ENCODE measurements at regions not wholly inside any gene's neighbourhood (a gene's known extent, or its start where the extent isn't known, plus 50 kb on each side); places are given as distances from the start of the nearest gene placed in this dataset.

DNA sequence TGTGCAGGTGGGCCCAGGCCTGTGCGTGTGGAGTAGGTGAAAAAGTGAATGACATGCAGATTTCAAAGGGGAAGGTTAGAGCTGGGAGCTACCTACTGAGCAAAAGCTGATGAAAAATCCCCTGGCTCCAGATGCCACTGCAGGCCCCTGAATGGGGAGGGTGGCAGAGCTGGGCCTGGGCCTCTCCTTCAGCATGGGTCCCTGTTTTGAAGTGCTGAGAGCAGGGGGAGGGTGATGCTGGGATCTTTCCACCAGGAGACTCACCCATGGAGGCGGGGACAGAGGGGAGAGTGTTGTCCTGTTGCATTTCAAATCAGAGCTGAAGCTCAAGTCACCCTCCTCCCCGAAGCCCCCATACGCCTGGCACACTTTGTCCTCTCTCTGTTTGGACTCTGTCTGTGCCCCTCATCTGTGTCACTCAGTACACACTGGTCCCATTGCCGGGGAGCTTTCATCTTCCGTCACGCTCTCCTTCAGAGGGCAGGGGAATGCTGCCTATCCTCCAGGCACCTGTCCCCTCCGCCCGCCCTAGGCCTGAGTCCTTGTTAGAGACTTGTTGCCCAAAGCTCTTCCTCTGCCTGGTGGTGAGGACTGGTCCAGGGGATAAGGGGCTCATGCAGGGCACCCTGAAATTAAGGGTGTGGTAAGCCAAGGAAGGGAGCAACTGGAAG is 206.6 kb downstream of the HAUS1 start:
- in situ Hi-C loops (cut with HindIII; ENCODE audit: low pct_unique_long_range_greater_than_20kb, low sequenced_read_pairs), result no loop called here
- DNase-seq (ENCODE audit: low read depth in 1 of 2, low spot score in 1 of 2), result no peak
- no peak for TF ChIP-seq JUND (IDR thresholded peaks at IDR 0.05; ENCODE audit: low read depth)

DNA sequence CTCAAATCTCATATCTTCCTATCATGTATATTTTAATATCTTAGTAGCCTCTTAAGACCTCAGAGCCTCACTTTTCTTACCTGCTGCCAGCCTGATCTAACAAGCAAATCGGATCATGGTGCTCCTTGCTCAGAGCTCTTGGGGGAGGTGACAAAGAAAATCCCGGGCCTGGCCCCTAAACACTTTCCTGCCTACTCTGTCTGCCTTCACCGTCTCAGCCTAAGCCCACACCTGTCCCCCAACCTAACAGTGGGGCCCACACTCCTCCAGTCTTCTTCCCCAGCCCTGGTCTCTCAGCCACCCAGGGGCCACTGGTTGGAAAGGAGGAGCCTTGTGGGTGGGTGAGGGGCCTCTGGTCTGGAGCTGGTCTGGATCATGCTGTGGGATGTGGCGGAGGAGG is 207.3 kb downstream of the HAUS1 start:
- in situ Hi-C loops (cut with HindIII; ENCODE audit: low pct_unique_long_range_greater_than_20kb, low sequenced_read_pairs), result no loop called here
- no peak for TF ChIP-seq JUND (IDR thresholded peaks at IDR 0.05; ENCODE audit: low read depth)
- no peak for DNase-seq (ENCODE audit: low read depth in 1 of 2, low spot score in 1 of 2)

DNA sequence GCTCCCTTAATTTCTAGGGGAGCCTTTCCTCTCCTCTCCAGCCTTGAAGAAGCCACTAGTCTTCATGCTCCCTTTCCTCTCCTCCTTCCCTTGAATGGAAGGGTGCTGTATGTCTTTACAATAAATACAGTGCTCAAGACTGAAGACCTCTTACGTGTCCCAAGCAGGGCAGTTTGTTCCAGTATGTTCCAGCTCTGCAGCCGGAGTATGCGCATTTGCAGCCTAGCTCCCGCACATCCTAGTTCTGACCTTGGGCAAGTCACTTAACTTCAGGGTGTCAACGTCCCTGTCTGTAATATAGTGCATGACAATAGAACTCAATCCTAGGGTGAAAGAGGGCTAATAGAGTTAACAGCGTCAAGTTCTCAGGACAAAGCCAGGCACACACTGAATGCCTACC is 208.0 kb downstream of the HAUS1 start:
- in situ Hi-C loops (cut with HindIII; ENCODE audit: low pct_unique_long_range_greater_than_20kb, low sequenced_read_pairs), result no loop called here
- DNase-seq (ENCODE audit: low read depth in 1 of 2, low spot score in 1 of 2), result no peak
- TF ChIP-seq JUND (IDR thresholded peaks at IDR 0.05; ENCODE audit: low read depth), result no peak

DNA sequence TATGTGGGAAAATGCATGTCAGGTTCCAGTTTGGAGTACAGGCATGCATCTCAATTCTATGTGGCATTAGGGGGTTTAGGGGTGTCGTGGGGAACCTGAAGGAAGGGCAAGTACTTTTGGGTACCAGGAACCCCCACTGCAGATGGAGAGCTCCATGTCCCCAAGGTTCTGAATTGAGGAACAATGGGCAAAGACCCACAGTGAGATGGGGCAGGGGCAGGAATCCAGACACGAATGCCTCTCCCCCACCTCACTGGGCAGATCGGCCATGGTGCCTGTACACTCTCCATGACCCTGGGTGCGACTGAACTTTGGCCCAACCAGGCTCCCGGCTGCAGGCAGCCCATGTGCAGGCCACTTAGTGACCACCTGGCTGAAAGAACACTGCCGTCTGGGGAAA is 209.3 kb downstream of the HAUS1 start:
- no peak for DNase-seq (ENCODE audit: low read depth in 1 of 2, low spot score in 1 of 2)
- in situ Hi-C loops (cut with HindIII; ENCODE audit: low pct_unique_long_range_greater_than_20kb, low sequenced_read_pairs), result no loop called here
- TF ChIP-seq JUND (IDR thresholded peaks at IDR 0.05; ENCODE audit: low read depth), result no peak

DNA sequence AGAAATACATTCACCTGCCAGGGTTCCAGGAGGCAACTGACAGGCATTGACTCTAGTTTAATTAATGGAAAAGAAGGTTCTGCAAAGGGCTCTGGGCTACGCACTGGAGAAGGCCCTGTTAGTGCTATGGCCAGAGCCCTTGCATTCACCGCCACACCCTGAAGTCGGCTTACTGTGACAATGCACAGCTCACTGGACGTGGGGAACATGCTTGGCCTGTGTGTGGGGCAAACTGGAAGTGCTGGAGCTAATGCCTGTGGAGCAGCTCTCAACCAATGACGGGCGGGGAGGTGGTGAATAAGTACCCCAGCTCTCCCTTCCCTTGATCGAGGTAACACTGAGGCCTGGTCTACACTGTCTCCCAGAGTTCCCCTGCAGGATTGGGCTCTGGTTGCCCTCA is 209.8 kb downstream of the HAUS1 start:
- no peak for TF ChIP-seq JUND (IDR thresholded peaks at IDR 0.05; ENCODE audit: low read depth)
- no peak for DNase-seq (ENCODE audit: low read depth in 1 of 2, low spot score in 1 of 2)
- in situ Hi-C loops (cut with HindIII; ENCODE audit: low pct_unique_long_range_greater_than_20kb, low sequenced_read_pairs), result no loop called here

DNA sequence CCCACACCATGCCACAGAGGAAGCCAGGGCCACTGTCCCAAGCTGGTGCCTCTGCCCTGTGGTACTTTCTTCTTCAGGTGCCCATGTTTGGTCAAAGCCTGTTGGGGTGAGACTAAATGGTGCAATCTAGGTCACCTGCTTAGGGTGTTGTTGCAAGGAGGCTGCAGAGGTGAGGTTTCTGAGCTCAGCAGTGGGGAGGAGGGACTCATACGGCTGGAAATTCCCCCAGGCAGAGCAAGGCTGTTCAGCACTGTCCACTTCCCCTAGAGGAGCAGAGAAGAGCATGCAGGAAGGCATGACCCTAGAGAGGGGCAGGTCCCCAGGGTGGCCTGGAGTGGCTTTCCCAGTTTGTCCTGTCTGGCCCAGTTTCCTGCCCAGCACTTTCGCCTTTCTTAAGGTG is 211.0 kb downstream of the HAUS1 start:
- TF ChIP-seq JUND (IDR thresholded peaks at IDR 0.05; ENCODE audit: low read depth), result no peak
- DNase-seq (ENCODE audit: low read depth in 1 of 2, low spot score in 1 of 2), result peak in 1 of 2 experiments; percentile 4
- in situ Hi-C loops (cut with HindIII; ENCODE audit: low pct_unique_long_range_greater_than_20kb, low sequenced_read_pairs), result no loop called here

DNA sequence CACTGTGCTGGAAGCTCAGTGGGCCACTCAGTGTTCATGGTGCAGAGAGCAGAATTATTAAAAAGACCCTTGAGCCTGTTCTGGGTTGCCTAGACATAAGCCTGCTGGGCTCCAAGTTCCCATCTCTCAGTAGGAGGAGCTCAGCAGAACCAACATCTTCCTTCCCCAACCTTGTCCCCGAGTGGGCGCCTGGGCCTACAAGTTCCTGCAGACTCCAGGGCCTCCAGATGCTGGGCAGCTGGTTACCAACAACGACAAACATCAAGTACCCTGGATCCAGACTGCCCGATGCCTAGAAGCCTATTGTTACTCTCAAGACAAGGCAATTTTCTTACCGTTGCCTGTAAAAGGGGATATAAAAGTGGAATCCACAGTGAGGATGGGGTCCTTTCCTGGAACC is 214.2 kb downstream of the HAUS1 start:
- in situ Hi-C loops (cut with HindIII; ENCODE audit: low pct_unique_long_range_greater_than_20kb, low sequenced_read_pairs), result no loop called here
- no peak for TF ChIP-seq JUND (IDR thresholded peaks at IDR 0.05; ENCODE audit: low read depth)
- no peak for DNase-seq (ENCODE audit: low read depth in 1 of 2, low spot score in 1 of 2)

DNA sequence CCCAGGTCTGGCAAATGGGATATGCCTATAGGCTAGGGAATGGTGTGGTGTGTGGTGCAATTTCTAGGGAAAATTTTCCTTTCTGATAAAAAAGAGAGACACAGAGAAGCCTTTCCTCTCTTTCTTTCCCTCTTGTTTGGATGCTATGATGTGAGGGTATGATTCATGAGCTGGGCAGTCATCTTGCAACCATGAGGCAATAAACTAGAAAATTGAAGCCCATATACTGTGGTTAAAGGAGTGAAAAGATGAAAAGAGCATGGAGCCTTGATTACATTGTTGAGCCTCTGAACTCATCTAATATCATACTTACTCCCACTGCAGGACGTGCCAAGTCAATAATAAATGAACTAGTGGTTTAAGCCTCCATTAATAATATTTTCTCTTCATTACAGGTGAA is 215.6 kb downstream of the HAUS1 start:
- no peak for DNase-seq (ENCODE audit: low read depth in 1 of 2, low spot score in 1 of 2)
- in situ Hi-C loops (cut with HindIII; ENCODE audit: low pct_unique_long_range_greater_than_20kb, low sequenced_read_pairs), result no loop called here
- no peak for TF ChIP-seq JUND (IDR thresholded peaks at IDR 0.05; ENCODE audit: low read depth)

DNA sequence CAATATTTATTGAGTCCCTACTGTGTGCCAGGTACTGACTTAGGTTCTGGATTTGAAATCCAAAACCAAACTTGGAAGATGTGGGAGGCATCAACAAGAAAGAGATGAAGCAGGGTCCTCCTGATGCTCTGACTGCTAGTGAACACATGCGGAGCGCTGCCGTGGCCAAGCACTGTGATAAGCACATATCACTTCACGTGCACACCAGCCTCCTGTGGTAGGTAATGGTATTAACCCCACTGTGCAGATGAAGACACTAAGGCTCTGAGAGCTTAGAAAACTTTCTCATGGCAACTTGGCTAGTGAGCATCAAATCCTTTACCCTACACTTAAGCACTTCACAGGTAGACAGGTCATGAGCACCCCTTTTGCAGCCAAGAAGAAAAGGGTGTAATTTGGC is 216.1 kb downstream of the HAUS1 start:
- DNase-seq (ENCODE audit: low read depth in 1 of 2, low spot score in 1 of 2), result no peak
- no peak for TF ChIP-seq JUND (IDR thresholded peaks at IDR 0.05; ENCODE audit: low read depth)
- in situ Hi-C loops (cut with HindIII; ENCODE audit: low pct_unique_long_range_greater_than_20kb, low sequenced_read_pairs), result no loop called here

DNA sequence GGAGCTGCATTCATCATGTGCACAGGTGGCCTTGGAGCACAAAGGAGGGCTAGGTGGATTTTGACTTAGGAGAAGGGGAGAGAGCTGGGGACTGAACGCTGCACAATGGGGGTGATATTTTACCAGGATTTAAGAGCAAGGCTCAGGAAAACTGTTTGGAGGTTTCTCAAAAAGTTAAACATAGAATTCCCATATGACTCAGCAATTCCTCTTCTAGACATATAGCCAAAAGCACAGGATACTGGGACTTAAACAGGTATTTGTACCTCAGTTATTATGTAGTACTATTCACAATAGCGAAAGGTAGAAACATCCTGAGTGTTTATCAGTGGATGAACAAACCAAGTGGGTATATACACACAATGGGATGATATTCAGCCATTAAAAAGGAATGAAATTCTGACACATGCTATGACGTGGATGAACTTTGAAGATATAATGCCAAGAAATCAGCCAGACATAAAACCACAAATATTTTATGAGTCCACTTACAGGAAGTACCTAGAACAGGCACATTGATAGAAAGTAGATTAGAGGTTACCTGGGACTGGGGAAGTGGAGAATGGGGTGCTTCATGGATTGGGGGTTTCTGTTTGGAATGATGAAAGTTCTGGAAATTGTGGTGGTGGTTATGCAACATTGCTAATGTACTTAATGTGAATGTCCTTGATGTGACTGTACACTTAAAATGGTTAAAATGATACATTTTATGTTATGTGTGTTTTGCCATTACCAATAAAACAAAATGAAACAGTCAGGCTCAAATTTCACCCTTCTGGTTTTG is 216.9 kb downstream of the HAUS1 start:
- in situ Hi-C loops (cut with HindIII; ENCODE audit: low pct_unique_long_range_greater_than_20kb, low sequenced_read_pairs), result no loop called here
- DNase-seq (ENCODE audit: low read depth in 1 of 2, low spot score in 1 of 2), result no peak
- no peak for TF ChIP-seq JUND (IDR thresholded peaks at IDR 0.05; ENCODE audit: low read depth)

DNA sequence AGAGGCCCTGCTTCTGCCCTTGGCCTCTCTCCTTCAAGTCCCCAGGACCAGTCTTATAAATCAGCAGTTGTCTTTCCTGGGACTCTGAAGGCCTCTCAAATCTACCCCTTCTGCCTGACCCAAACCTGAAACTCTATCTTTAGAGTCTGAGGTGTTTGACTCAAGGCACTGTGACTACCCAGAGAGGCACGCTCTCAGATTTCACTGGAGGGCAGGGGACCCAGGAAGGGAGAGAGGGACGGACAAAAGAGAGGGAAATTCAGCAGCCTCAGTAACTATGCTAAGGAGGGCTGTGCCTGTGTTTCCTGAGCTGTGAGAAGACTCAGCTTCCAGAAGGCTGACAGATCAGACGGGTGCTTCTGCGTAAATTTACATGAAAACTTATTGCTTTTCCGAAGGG is 217.8 kb downstream of the HAUS1 start:
- TF ChIP-seq JUND (IDR thresholded peaks at IDR 0.05; ENCODE audit: low read depth), result no peak
- no peak for DNase-seq (ENCODE audit: low read depth in 1 of 2, low spot score in 1 of 2)
- in situ Hi-C loops (cut with HindIII; ENCODE audit: low pct_unique_long_range_greater_than_20kb, low sequenced_read_pairs), result no loop called here

DNA sequence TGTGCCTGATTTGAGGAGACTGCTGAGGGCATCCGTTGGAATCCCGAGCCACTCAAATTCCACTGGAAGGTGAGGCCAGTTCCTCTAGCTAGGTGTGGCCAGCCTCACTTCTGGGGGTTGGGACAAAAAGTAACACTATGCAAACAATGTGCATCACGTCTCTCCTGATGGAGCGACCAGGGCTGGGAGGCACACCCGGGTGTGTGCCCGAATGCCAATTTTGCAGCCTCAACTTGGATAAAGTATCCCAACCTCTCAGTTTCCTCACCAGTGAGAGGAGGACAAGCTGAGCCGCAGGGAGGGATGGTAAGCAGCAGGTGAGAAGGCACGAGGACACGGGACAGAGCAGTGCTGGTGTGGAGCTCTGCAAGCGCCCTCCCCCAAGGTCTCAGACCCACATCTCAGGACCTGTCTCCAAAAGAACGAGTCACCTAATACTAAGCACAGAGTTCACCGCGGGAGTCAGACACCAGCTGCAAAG is 218.3 kb downstream of the HAUS1 start:
- in situ Hi-C loops (cut with HindIII; ENCODE audit: low pct_unique_long_range_greater_than_20kb, low sequenced_read_pairs), result no loop called here
- DNase-seq (ENCODE audit: low read depth in 1 of 2, low spot score in 1 of 2), result no peak
- no peak for TF ChIP-seq JUND (IDR thresholded peaks at IDR 0.05; ENCODE audit: low read depth)

DNA sequence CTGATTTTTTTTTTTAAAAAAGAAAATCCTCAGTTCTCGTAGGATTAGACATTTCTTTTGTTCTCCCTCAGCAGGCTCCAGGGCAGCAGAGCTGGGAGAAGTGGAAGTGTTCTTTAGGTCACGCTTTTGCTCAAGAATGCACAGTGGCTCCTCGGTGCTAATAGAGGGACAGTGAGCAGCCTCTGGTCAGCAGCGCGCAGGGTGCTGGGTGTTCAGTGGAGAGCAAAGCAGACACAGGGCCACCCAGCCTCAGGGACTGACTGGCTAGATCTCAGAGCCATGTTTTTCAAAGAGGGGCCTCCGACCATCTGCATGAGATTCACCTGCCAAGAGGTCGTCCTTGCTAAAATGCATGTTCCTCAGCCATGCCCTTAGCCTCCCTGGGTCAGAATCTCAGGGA is 218.8 kb downstream of the HAUS1 start:
- DNase-seq (ENCODE audit: low read depth in 1 of 2, low spot score in 1 of 2), result no peak
- TF ChIP-seq JUND (IDR thresholded peaks at IDR 0.05; ENCODE audit: low read depth), result no peak
- in situ Hi-C loops (cut with HindIII; ENCODE audit: low pct_unique_long_range_greater_than_20kb, low sequenced_read_pairs), result no loop called here

Measured in T47D (cell line).